ENCODE measurements at regions not wholly inside any gene's neighbourhood (a gene's known extent, or its start where the extent isn't known, plus 50 kb on each side); places are given as distances from the start of the nearest gene placed in this dataset.
"Not testable (repeated sequence)": the region's sequence is repeated elsewhere in the genome, so short reads cannot be mapped to it uniquely, and the experiment has no call there.

GRCh38 chr3:174457758-174458157, 401.4 kb upstream of the NAALADL2 start:
- no peak for DNase-seq (ENCODE audit: low spot score)

- DNase-seq (ENCODE audit: low spot score), result no peak
Measured at GRCh38 chr3:174460831-174461230, 398.3 kb upstream of the NAALADL2 start.

DNA sequence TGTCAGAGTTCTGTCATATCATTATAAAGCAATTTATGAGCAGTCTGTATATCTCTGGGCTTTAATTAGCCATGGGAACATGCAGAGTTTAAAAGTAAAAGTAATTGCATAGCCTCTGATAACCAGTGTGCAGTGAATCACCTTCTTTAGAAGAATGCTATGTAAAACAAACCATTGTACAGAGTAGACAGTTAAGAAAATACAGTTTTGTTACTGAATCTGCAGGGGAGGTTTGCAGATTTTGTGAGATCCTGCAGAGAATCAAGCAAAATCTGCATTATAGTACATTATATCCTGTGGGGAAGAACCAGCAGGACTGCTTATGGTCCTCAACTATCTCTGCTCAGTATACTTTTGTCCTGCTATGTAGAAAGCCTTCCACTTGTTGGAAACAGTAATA, 396.2 kb upstream of the NAALADL2 start:
- no peak for DNase-seq (ENCODE audit: low spot score)

DNA sequence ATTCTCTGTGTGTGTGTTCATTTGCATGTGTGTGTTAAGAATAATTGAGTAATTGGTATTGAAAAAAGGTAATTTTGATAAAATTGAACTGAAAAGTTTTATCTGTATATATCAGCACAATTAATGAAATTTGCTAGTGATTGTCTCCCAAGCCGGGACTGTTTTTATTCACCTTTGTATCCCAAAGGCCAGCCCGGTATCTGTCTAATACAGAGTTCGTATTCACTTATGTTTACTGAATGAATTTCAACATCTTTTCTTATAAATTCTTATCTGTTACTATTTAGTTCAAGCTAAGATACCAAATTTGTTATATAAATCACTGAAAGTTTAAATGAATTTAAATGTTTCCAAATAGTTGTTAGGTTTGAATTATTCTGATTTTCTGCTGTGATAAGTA, 394.0 kb upstream of the NAALADL2 start:
- no peak for DNase-seq (ENCODE audit: low spot score)

DNA sequence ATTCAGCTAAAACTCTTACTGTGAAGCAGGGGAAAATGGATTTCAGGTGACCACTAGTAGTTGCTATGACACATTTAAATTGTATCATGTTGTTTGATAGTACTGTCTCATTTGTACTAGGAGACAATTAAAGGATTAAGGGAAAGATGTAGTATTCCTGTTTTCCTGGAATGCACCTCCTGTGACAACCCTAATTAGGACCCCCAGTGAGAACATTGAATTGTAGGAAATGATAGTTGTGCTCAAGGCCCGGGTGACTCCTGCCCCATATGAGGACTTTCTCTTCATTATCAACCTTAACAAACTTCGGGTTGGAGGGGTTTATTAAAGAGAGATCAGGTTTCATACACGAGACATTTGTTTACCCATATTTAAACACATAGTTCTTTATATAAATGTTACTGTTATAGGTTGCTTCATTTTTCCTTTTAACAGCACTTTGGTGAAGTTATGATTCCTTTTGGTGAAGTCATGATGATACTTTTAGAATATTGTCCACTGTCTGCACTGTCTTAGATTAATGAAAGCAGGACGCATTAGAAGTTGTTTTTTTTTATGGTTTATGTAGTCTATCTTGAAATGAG, 392.6 kb upstream of the NAALADL2 start:
- no peak for DNase-seq (ENCODE audit: low spot score)

DNA sequence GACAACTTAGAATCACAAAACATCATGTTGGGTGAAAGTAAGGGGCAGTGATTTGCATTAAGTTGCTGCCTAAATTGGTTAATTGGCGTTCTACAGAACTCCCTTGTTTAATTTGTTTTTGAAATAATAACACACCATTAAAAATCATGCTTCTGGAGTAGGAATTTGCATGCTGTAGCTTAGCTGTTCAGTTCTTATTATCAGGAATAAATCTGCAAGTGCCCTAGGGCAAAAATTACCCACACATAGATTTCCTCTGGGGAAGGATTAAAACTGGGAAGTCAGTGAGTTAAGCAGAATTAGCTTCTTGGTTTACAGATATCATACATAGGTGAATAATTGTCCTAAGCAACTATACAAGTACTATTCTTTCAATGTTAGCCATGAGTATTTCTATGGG, 381.6 kb upstream of the NAALADL2 start:
- no peak for DNase-seq (ENCODE audit: low spot score)

DNA sequence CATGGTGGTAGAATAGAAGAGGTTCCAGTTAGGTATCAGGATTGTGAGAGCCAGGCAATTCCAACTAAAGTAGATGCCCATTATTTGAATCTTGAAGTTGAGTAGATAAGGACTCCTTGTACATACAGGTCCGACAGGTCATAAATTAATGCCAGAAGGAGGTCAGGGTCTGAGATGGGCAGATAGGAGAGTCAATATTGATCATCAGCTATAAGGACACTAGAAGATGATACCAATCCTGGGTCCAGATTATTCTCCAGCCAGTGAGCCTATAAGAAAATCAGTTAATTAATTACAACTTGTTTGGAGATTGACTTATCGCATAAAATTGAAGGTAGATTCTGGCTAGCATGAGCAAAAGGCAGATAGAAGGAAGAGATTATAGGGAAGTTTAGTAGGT, 378.4 kb upstream of the NAALADL2 start:
- no peak for DNase-seq (ENCODE audit: low spot score)

DNA sequence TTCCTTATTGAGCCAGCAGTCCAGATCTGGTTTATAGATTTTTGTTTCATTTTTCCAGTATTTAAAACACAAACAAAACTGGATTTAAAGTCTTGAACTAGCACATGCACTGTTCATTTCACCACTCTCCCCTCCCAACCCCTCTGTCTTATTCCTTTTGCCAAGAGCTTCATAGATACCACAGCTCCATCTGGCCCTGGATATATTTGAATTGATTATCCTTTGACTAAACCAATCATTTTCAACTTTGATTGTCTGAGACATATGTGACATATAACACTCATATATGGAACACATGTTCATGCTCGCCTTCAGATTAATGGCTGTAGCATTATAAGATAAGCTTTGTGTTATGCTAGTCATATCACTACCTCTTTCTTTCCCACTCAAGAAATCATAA, 376.6 kb upstream of the NAALADL2 start:
- DNase-seq (ENCODE audit: low spot score), result no peak

- DNase-seq (ENCODE audit: low spot score), result no peak
Measured at GRCh38 chr3:174483254-174483653, 375.9 kb upstream of the NAALADL2 start.

GRCh38 chr3:174483856-174484255, 375.3 kb upstream of the NAALADL2 start:
- DNase-seq (ENCODE audit: low spot score), result not testable (repeated sequence)

- no peak for DNase-seq (ENCODE audit: low spot score)
Measured at GRCh38 chr3:174488527-174488926, 370.6 kb upstream of the NAALADL2 start.

- DNase-seq (ENCODE audit: low spot score), result no peak
Measured at GRCh38 chr3:174495311-174495710, 363.8 kb upstream of the NAALADL2 start.

DNA sequence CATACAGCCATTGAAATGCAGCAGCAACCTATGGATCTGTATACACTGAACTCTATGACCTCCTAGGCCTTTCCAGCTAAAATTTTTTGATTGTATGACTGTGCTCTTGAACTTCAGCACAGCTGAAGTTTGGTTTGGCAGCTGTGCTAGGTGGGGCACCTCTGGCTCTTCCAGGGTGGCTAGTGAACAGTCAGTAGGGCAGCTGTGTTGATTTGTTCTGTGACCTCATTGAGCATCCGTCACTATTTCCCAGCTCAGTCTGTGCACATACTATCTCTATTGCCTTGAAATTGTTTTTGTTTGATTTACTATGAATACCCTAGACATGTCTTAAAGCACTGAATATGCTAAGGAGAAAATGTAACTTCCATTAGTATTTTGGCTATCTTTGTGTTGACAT, 363.2 kb upstream of the NAALADL2 start:
- no peak for DNase-seq (ENCODE audit: low spot score)

DNA sequence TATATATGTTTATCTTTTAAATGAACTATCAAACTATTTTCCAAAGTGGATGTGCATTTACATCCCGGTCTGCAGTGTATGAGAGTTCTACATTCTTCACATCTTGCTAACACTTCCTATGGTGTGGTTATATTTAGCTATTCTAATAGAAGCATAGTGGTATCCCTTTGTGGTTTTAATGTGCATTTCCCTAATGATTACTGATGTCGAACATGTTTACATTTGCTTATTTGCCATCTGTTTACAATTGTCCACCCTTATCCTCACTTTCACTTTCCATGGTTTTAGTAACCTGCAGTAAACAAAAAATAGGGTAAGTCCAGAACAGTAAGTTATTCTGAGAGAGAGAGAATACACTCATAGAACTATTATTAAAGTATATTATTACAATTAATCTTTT, 360.5 kb upstream of the NAALADL2 start:
- DNase-seq (ENCODE audit: low spot score), result no peak

- DNase-seq (ENCODE audit: low spot score), result no peak
Measured at GRCh38 chr3:174505266-174505665, 353.9 kb upstream of the NAALADL2 start.

DNA sequence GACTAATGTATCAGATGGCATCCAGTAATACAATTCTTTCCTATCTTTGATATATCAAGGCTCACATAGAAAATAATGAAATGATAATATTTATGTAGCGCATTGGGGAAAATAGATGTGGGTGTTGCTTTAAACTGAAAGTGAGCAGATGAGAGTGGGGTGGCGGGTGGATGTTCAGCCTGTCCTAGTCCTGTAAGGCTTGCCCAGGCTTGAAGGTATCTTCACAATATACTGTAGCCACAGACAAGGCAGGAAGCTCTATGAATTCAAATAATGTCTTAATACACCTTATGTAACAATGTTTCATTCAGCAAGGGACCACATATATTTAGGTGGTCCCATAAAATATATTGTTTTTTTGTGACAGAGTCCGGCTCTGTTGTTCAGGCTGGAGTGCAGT, 334.9 kb upstream of the NAALADL2 start:
- no peak for DNase-seq (ENCODE audit: low spot score)

DNA sequence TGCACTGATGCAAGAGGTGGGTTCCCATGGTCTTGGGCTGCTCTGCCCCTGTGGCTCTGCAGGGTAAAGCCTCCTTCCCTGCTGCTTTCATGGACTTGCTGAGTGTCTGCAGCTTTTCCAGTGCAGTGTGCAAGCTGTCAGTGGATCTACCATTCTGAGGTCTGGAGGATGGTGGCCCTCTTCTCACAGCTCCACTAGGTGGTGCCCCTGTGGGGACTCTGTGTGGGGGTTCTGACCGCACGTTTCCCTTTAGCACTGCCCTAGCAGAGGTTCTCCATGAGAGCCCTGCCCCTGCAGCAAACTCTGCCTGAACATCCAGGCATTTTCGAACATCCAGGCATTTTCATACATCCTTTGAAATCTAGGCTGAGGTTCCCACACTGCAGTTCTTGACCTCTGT, 329.8 kb upstream of the NAALADL2 start:
- DNase-seq (ENCODE audit: low spot score), result no peak

GRCh38 chr3:174531262-174531982, 327.7 kb upstream of the NAALADL2 start:
- DNase-seq (ENCODE audit: low spot score), result peak; percentile 45

DNA sequence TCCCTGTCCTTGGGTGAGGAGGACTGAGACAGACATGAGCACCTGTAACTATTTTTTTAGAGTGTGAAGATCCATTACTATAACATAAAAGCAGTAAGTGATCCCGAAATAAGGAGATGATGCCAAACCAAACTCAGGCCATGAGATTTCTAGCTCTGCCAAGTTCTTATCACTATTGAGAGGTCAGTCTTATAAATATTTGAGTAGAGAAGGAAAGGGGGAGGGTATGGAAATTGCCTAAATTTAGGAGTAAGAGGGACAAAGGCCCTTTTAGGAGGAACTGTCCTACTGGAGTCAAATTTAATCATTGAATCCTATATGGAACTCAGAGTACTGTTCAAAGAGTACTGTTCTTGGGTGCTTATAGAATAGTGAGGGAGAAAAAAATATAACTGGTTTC, 326.9 kb upstream of the NAALADL2 start:
- DNase-seq (ENCODE audit: low spot score), result no peak

DNA sequence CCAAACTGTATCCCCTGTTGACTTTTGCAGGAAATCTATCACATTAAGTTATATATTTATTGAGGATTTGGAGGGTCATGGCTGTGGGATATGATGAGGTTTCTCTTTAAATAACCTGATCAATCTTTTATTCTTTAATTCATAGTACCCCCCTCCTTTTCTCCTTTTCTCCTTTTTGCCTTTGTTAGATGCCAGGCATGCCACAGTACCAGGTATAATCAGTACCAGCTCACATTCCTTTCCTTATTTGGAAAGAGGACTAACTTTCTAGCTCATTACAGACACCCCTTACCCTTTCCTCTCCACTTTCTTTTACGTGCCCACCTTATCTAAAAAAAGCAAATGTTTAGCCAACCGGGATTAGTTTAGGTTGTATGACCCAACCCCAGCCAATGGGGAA, 326.4 kb upstream of the NAALADL2 start:
- no peak for DNase-seq (ENCODE audit: low spot score)

- no peak for DNase-seq (ENCODE audit: low spot score)
Measured at GRCh38 chr3:174533286-174533685, 325.8 kb upstream of the NAALADL2 start.

- no peak for DNase-seq (ENCODE audit: low spot score)
Measured at GRCh38 chr3:174536319-174536718, 322.8 kb upstream of the NAALADL2 start.

DNA sequence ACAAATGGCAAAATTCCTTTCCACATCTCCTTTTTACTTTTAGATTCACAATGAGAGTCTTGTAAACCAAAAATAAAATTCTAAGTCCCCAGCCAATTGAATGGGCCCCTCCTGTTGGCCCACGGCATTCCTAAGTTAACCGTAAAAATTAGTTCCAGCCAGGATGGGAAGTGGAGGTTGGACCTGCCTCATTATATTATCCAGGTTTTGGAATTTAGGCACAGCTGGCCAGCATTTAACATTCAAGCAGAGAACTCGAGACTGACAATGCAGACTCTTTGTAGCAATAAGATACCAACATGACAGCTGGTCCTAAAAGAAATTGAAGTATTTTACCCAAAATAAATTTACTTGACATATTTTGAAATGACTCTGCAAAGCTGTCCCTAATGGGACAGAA, 321.0 kb upstream of the NAALADL2 start:
- DNase-seq (ENCODE audit: low spot score), result no peak
